Sigmoid colon (tissue), 6 donors: ENCODE measurements at regions not wholly inside any gene's neighbourhood (a gene's known extent, or its start where the extent isn't known, plus 50 kb on each side); places are given as distances from the start of the nearest gene placed in this dataset.

ENCODE experiments used
- DNase-seq: peaks from one replicate; pipeline ENCODE4 v3.0.0-alpha.2; 2019
- H3K27ac ChIP-seq, 4 donors: fragments of 200-600 bp; sonication (generic); one replicate each; pipeline ENCODE4 v1.5.1; 2016 to 2019; ENCODE audit warnings: mild to moderate bottlenecking in 1 of 4
- H3K27me3 ChIP-seq, 3 donors: fragments of 200-600 bp; sonication (generic); one replicate each; pipeline ENCODE4 v1.5.1; 2019; ENCODE audit warnings: mild to moderate bottlenecking in 1 of 3
- H3K36me3 ChIP-seq, 4 donors: fragments of 200-600 bp; sonication (generic); one replicate each; pipeline ENCODE4 v1.5.1; 2016 to 2019
- H3K4me1 ChIP-seq, 4 donors: fragments of 200-600 bp; sonication (generic); one replicate each; pipeline ENCODE4 v1.5.1; 2017 to 2019
- H3K4me3 ChIP-seq, 4 donors: fragments of 200-600 bp; sonication (generic); one replicate each; pipeline ENCODE4 v1.5.1; 2017 to 2019; ENCODE audit warnings: mild to moderate bottlenecking in 2 of 4, moderate library complexity in 1 of 4
- H3K9me3 ChIP-seq, 4 donors: fragments of 200-600 bp in 3 of 4; sonication (generic) in 3 of 4; one replicate each; pipeline versions ENCODE4 v1.5.1 to v1.6.1; 2013 to 2019
- EP300 ChIP-seq, 4 donors: sonication (generic); formaldehyde crosslinking; IDR thresholded peaks; one replicate each; pipeline ENCODE4 v1.6.1; 2017; ENCODE audit warnings: antibody characterized with exemption in 4 of 4
- POLR2A ChIP-seq, 2 donors: fragments of 450-650 bp; IDR thresholded peaks; one replicate each; pipeline ENCODE4 v1.6.1; 2016; ENCODE audit warnings: antibody characterized with exemption in 2 of 2, mild to moderate bottlenecking in 2 of 2, moderate library complexity in 2 of 2
- POLR2AphosphoS5 ChIP-seq, 4 donors: sonication (generic); formaldehyde crosslinking; IDR thresholded peaks; one replicate each; pipeline ENCODE4 v1.6.1; 2017; ENCODE audit warnings: antibody characterized with exemption in 4 of 4
- WGBS, 2 donors: extraction: QIAGEN DNeasy Blood & Tissue Kit; methylation state at CpG; one replicate each; pipeline ENCODE4 v1.1.7; 2013; 5-methylcytosine and 5-hydroxymethylcytosine counted together
- intact Hi-C: fragments of 100-400 bp; cut with DNase I; formaldehyde crosslinking; loops from one replicate; pipeline ENCODE4 v1.15.1; 2023
- TF ChIP-seq, protein P1 (sequence below), 4 experiments: fragments of 450-650 bp in 3 of 4; fragments of 200-600 bp in 1 of 4; IDR thresholded peaks; one replicate each; pipeline ENCODE4 v1.5.1; 2016 to 2019; ENCODE audit warnings: antibody characterized with exemption in 4 of 4, mild to moderate bottlenecking in 3 of 4, moderate library complexity in 2 of 4
- donor health status: healthy with polysubstance abuse.
- donor health status: healthy.

DNA sequence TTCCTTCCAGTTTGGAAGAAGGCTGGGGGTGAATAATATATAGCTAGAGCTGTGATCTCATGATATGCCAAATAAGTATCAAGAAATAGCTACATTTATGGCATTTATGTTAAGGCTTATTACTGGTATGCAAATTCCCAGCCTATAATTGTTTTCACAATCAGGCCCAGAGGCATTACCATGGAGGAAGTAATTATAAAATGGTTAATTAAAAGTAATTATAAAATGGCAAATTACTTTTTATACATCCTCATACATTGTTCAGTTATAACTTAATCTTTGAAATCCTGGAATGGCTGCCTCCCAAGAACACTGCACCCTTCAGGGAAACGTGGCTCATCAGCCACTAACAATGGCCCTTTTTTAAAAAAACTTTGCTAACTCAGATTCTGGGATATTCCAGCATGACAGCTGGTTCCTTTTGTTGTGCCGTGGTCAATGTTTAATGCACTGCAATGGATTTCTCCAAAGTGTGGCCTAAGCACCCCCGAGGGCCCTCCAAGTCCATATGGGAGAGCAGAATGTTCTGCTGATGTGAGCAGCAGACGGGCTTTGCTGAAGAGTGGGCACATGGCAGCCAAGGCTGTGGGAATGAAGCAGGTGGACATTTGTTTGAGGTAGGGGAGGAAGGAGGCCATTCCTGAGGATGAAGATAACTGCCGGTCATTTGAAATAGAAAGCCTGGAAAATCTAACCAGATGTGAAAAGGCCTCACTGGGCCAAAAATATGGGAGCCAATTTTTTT lies 483.5 kb upstream of the GCFC2 start:
- Histone ChIP-seq H3K9me3 (no peaks in the 10 kb centered on the region), H3K36me3 (no peaks in the 10 kb centered on the region), H3K27ac (no peak overlapping the region), H3K4me1 (no peaks in the 10 kb centered on the region), H3K4me3 (no peak overlapping the region), H3K27me3 (no peaks in the 10 kb centered on the region)
- no peak for DNase-seq
- 72 to 78% methylated on average over 5 of the region's 5 CpGs for WGBS, 2 donors
- intact Hi-C loops = no loop called here
- TF ChIP-seq EP300 (IDR thresholded peaks at IDR 0.05) (no peak), POLR2AphosphoS5 (IDR thresholded peaks at IDR 0.05) (no peak), POLR2A (IDR thresholded peaks at IDR 0.05) (no peak)
- TF ChIP-seq, protein P1, sequence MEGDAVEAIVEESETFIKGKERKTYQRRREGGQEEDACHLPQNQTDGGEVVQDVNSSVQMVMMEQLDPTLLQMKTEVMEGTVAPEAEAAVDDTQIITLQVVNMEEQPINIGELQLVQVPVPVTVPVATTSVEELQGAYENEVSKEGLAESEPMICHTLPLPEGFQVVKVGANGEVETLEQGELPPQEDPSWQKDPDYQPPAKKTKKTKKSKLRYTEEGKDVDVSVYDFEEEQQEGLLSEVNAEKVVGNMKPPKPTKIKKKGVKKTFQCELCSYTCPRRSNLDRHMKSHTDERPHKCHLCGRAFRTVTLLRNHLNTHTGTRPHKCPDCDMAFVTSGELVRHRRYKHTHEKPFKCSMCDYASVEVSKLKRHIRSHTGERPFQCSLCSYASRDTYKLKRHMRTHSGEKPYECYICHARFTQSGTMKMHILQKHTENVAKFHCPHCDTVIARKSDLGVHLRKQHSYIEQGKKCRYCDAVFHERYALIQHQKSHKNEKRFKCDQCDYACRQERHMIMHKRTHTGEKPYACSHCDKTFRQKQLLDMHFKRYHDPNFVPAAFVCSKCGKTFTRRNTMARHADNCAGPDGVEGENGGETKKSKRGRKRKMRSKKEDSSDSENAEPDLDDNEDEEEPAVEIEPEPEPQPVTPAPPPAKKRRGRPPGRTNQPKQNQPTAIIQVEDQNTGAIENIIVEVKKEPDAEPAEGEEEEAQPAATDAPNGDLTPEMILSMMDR (IDR thresholded peaks at IDR 0.05) = no peak

DNA sequence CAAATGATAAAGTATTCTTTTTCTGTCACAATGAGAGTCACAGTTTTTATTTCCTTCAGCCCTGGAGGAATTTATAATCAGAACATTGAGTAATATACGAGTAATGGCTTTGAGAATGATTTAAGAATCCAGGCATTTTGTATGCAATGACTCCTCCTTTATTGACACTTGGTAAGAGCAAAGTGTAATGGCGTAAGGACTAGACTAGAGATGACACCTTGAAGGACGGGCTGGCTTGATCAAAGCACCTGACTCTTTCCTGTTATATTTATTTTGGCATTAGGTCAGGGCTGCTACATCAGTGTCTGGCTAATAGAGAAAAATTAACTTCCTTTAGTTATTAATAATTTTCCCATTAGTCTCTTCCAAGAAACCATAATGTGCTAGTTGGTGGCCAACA lies 482.4 kb upstream of the GCFC2 start:
- Histone ChIP-seq H3K27me3 (no peaks in the 10 kb centered on the region), H3K9me3 (no peaks in the 10 kb centered on the region), H3K4me3 (no peak overlapping the region), H3K4me1 (no peaks in the 10 kb centered on the region), H3K36me3 (no peaks in the 10 kb centered on the region), H3K27ac (no peak overlapping the region)
- DNase-seq = no peak
- WGBS, 2 donors = 23 to 62% methylated on average over 3 of the region's 3 CpGs
- TF ChIP-seq POLR2A (IDR thresholded peaks at IDR 0.05) = no peak
- intact Hi-C loops = no loop called here

DNA sequence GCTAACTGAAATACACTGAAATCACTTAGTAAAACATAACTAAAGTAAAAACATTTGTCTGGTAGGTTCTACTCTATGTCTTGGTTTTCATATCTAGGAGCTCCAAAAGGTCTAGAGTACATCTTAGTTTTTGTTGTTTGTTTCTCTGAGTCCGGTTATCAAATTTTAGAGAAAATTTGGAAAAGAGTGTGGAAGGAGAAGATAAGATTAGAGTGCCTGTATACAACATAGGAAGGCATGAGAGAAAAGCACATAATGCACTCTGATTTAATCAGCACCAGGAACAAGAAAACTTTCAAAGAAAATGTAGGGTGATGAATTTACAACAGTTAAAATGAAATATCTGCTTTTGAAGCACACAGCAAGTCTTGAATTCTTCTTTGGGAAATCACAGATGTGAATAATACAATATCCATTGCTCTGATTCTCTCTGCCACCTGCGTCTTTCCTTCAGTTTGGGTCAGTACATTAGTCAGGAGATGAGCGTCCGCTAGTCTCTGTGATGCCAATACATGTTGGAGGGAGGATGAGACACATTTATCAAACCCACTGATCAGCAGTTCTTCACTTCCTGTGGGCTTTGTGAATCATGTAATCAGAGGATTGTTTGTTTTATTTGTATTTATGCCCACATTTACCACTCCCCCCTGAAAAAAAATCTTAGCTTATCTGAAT lies 477.8 kb upstream of the GCFC2 start:
- intact Hi-C loops = no loop called here
- H3K27me3 ChIP-seq = no peaks in the 10 kb centered on the region
- no peak overlapping the region for H3K4me3 ChIP-seq
- no peaks in the 10 kb centered on the region for H3K36me3 ChIP-seq
- 83 to 85% methylated on average over 4 of the region's 4 CpGs for WGBS, 2 donors
- TF ChIP-seq EP300 (IDR thresholded peaks at IDR 0.05) (no peak), POLR2AphosphoS5 (IDR thresholded peaks at IDR 0.05) (no peak), POLR2A (IDR thresholded peaks at IDR 0.05) (no peak)
- TF ChIP-seq, protein P1 (IDR thresholded peaks at IDR 0.05) = no peak
- no peaks in the 10 kb centered on the region for H3K4me1 ChIP-seq
- H3K27ac ChIP-seq = no peak overlapping the region
- H3K9me3 ChIP-seq = no peaks in the 10 kb centered on the region
- DNase-seq = no peak

DNA sequence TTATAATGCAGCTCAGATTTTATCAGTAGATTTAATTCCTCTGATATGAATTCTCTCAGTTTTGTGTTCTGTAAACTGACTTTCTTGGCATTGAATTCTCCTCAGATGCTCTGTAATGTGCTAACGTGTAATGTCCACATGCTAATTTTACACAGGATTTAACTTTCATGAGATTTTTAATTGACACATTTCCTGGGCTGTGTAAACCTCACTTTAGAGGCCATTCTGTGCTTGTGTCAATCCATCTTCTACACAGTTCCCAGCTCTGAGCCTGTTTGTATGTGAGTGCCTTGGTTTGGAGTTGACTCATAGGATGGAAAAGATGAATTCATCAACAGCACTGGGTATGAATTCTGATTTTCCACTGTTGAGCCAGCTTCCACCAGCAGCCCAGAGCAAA lies 476.7 kb upstream of the GCFC2 start:
- WGBS, 2 donors = 53 to 74% methylated on average over 1 of the region's 1 CpG
- H3K36me3 ChIP-seq = no peaks in the 10 kb centered on the region
- no peaks in the 10 kb centered on the region for H3K4me1 ChIP-seq
- intact Hi-C loops = no loop called here
- no peak overlapping the region for H3K27ac ChIP-seq
- TF ChIP-seq POLR2AphosphoS5 (IDR thresholded peaks at IDR 0.05) = no peak
- TF ChIP-seq EP300 (IDR thresholded peaks at IDR 0.05) = no peak
- TF ChIP-seq, protein P1 (IDR thresholded peaks at IDR 0.05) = no peak
- no peak for TF ChIP-seq POLR2A (IDR thresholded peaks at IDR 0.05)
- DNase-seq = no peak
- H3K4me3 ChIP-seq = no peak overlapping the region
- H3K9me3 ChIP-seq = no peaks in the 10 kb centered on the region
- no peaks in the 10 kb centered on the region for H3K27me3 ChIP-seq

DNA sequence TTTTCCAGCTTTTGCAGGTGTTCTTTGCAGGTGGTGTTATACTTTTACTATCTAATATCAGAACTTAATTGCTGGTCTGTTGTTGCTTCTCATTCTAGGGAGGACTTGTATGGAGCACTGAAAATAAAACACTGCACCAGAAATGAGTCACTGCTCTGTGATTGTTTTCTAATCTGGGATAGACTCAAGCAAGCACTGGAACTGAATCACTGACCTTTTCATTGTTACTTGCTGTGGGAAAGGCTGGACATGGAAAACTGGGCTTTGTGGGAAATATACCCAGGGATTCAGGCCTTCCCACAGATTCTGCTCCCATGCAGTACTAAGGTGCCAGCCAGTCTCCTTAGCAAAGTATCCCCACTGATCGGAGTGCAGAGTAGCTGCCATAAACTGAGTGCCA lies 470.0 kb upstream of the GCFC2 start:
- no peak for TF ChIP-seq POLR2AphosphoS5 (IDR thresholded peaks at IDR 0.05)
- TF ChIP-seq, protein P1 (IDR thresholded peaks at IDR 0.05) = no peak
- Histone ChIP-seq H3K4me1 (no peaks in the 10 kb centered on the region), H3K27ac (no peak overlapping the region), H3K9me3 (no peaks in the 10 kb centered on the region), H3K4me3 (no peak overlapping the region), H3K36me3 (no peaks in the 10 kb centered on the region), H3K27me3 (no peaks in the 10 kb centered on the region)
- WGBS, 2 donors = 62 to 70% methylated on average over 1 of the region's 1 CpG
- DNase-seq = no peak
- intact Hi-C loops = no loop called here
